ENCODE measurements at regions not wholly inside any gene's neighbourhood (a gene's known extent, or its start where the extent isn't known, plus 50 kb on each side); places are given as distances from the start of the nearest gene placed in this dataset.
"Not testable (repeated sequence)": the region's sequence is repeated elsewhere in the genome, so short reads cannot be mapped to it uniquely, and the experiment has no call there.

- no peak for DNase-seq
Observed at GRCh38 chr11:109043315-109043714, 378.4 kb downstream of the DDX10 start.

DNA sequence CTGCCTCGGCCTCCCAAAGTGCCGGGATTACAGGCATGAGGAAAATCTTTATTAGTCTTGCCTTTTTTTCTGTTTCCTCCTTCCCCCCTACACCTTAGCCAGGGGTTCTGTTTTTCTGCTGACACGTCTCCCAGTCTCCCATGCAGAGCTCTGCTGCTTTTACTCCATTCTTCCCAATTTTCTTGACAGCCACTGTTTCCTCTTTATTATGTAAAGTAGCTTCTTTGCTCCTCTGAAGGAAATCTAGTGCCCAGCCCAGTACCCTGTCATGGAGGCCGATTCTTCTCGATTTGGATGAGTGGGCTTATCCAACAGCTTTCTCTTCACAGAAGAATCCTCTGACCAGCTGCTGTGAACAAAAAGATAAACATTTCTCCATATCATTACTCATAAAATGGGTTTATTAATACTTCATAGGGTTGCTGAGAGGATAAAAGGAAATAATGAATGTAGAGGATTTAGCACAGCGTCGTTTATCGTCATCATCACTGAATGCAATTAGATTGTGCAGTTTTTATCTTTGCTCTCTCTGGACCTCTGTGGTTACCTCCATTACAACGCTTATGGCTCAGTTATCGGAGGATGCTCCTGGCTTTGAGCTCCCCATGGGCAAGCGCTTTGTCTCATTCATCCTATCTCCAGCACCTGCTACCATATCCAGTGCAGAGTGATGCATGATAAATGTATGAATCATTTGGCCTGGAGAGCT, 375.6 kb upstream of the C11orf87 start:
- DNase-seq, result no peak

DNA sequence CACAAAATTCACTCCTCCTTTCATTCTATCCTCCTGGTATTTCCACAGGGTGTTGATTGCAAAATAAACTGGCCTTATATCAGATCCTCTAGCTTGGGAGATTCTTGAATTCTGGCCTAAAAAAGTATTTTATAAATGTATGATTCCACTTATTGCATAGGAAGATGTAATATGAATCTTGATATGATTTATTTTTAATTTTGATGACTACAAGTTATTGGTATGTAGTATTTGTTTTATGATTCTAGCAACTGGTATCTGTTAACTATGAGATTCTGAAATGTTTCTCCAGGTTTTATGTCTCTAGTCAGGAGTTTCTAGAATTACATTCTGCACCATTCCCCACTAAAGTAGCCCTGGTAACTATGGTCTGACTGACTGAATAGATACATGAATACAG, 373.9 kb upstream of the C11orf87 start:
- DNase-seq, result no peak

DNA sequence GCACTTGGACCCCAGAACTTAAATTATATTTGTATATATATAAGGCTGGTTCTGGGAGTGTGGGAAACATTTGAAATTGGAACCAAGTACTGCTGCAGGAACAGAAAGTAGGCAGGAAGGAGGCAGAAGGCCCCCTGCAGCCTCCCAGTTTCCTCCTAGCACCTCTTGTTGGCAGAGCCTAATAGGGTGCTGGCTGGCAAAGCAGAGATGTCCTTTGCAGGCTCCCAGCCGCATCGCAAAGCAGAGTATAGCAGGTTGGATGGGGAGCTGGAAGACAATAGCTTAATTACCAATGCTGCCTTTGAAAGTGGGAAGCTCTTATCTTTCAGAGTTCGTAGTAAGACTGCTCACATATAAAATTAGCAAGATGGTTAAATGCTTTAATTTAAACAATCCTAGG, 370.8 kb upstream of the C11orf87 start:
- DNase-seq, result no peak

- no peak for DNase-seq
Observed at GRCh38 chr11:109059402-109059801, 362.6 kb upstream of the C11orf87 start.

GRCh38 chr11:109061394-109061793, 360.6 kb upstream of the C11orf87 start:
- no peak for DNase-seq

- no peak for DNase-seq
Observed at GRCh38 chr11:109062445-109062844, 359.5 kb upstream of the C11orf87 start.

- DNase-seq, result no peak
Observed at GRCh38 chr11:109062871-109063270, 359.1 kb upstream of the C11orf87 start.

DNA sequence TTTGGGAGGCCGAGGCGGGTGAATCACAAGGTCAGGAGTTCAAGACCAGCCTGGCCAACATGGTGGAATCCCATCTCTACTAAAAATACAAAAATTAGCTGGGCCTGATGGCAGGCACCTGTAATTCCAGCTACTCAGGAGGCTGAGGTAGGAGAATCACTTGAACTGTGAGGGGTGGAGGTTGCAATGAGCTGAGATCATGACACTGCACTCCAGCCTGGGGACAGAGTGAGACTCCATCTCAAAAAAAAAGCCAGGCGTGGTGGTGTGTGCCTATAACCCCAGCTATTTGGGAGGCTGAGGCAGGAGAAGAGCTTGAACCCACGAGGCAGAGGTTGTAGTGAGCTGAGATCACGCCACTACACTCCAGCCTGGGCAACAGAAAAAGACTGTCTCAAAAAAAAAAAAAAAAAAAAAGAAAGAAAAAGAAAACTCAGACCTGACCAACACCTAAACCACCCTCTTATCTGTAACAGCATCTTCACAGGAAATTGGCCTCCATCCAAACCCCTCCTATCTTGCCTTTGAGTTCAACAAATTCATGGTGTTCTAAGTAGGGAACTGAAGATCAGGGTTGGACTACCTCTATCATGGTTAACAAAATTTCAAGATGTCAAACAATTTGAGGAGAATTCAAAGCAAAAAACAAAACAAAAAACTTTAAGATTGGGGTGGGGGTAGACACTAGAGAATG, 357.2 kb upstream of the C11orf87 start:
- DNase-seq, result not testable (repeated sequence)

DNA sequence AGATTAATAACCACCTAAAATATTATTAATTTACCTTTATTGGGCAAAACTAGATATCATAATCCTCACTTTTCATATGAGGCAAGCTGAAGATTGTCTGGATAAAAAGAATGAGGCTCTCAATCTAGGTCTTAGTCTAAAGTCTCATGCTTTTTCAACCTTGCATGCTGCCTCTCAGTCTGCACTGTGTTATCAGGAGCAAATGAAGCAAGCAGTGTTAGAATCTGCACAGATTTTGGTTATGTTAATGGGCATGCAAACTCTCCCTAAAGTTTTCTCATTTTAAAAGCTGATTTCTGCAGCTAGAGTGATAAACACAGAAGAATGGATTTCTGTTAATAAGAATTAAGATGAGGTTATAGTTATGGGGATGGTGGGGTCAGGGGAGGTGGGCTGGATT, 350.7 kb upstream of the C11orf87 start:
- no peak for DNase-seq

DNA sequence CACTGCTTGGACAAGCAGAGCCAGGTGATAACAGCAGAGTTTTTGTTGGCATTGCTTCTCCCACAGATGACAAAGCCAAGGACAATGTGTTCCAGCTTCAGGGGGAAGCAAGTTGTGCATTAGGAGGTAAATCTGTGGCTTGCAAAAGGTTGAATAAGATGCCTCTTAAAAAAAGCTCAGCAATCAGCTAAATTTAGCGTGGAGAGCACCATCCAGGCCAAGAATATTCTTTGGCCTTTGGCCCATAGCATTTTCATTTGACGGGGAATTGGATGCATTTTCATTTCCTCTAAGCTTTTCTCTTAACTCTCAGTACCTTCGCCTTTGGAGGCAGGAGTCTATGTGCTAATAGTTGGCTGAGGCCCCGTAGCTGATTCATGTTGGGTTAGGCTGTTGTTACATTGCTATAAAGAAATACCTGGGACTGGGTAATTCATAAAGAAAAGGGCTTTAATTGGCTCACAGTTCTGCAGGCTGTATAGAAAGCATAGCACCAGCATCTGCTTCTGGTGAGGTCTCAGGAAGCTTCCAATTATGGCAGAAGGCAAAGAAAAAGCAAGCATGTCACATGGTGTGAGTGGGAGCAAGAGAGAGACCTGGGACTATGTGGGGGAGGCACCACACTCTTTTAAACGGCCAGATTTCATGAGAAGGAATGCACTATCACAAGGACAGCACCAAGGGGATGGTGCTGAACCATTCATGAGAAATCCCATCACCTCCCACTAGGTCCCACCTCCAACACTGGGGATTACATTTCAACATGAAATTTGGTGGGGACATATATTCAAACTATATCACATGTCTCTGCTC, 350.1 kb upstream of the C11orf87 start:
- DNase-seq, result no peak

DNA sequence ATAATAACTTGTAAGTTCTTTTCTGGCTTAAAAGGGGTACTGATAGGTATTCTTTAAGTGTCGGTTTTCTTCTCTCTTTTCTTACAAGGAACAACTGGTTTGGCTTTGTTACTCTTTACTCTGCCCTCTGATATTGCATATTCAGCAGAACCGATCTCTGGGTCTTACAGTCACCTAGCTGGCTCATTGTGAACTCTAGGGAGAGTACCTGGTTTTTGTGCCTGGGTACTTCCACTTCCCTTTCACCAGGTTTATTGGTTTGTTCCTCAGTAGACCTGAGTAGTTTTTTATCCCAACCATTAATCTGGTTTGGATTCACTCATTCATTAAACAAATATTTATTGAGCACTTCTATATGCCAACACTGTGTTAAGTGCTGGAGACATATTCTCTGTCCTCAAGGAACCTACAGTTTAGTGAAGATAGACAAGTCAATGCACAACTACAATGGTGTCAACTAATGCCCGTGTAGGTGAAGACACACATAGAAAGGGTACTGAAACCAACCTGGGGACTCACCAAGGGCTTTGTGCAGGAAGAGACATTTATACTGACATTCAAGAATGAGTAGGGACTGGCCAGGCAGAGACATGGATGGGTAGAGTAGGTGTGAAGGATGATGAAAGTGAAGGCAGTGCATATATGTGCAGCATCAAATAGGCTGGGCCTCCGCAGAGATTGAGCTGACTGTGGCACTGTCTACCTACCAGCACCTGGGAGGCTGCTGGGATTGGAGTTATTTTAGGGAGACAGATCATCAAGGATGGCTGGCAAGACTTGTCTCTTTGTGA, 348.8 kb upstream of the C11orf87 start:
- no peak for DNase-seq

GRCh38 chr11:109075976-109076375, 346.0 kb upstream of the C11orf87 start:
- DNase-seq, result no peak

DNA sequence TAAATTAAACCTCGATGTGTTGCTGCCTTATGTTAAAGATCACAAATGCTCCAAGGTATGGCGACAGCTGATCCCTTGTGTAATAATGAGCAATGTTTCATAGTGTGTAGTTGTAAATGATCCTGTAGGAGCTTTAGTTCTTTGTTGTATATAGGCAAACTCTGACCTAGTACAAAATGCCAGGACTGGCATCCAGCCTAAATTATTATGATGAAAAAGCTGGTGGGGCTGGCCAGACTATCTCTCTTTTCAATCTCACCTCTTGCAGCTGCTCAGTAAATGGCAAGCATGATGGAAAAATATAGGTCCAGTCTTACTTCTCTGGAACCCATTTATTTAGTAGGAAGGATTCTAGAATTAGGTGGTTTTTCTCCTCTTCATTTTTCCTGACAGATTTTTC, 345.1 kb upstream of the C11orf87 start:
- DNase-seq, result no peak

- no peak for DNase-seq
Observed at GRCh38 chr11:109077291-109077920, 344.6 kb upstream of the C11orf87 start.

- DNase-seq, result no peak
Observed at GRCh38 chr11:109085708-109086373, 336.1 kb upstream of the C11orf87 start.

- no peak for DNase-seq
Observed at GRCh38 chr11:109086931-109087330, 335.1 kb upstream of the C11orf87 start.

- no peak for DNase-seq
Observed at GRCh38 chr11:109088086-109088485, 333.9 kb upstream of the C11orf87 start.

DNA sequence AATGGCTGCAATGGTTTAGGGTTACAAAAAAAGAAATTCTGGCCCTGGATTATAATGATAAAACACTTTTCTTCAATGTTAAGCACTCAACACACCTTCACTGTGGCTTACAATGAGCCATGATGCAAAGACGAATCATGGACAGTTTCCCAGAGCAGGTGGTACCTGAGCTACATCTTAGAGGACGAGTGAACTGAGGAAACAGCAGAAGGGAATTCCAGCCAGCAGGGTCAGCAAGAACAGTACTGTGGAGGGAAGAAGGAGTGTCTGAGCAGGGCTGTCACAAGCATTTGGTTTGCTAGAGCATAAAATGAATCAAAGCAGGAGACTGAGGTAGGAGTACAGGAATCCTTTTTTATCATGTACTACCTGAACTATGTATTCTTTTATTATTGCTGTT, 332.8 kb upstream of the C11orf87 start:
- no peak for DNase-seq

GRCh38 chr11:109093354-109093753, 328.6 kb upstream of the C11orf87 start:
- DNase-seq, result no peak

Measured in amygdala (tissue), 56 donors.